ENCODE measurements at regions not wholly inside any gene's neighbourhood (a gene's known extent, or its start where the extent isn't known, plus 50 kb on each side); places are given as distances from the start of the nearest gene placed in this dataset.

- DNase-seq (ENCODE audit: low read depth in 1 of 2, low spot score in 1 of 2), result peak in 1 of 2 experiments; percentile 18
- in situ Hi-C loops (cut with HindIII; ENCODE audit: low pct_unique_long_range_greater_than_20kb, low sequenced_read_pairs), result no loop called here
- no peak for TF ChIP-seq JUND (IDR thresholded peaks at IDR 0.05; ENCODE audit: low read depth)
Measured at GRCh38 chr7:137172105-137172590, 171.4 kb downstream of the PTN start.

- no peak for TF ChIP-seq JUND (IDR thresholded peaks at IDR 0.05; ENCODE audit: low read depth)
- in situ Hi-C loops (cut with HindIII; ENCODE audit: low pct_unique_long_range_greater_than_20kb, low sequenced_read_pairs), result no loop called here
- peak; percentile 25 to 77 for DNase-seq (ENCODE audit: low read depth in 1 of 2, low spot score in 1 of 2)
Measured at GRCh38 chr7:137169282-137169698, 174.2 kb downstream of the PTN start.

- in situ Hi-C loops (cut with HindIII; ENCODE audit: low pct_unique_long_range_greater_than_20kb, low sequenced_read_pairs), result no loop called here
- DNase-seq (ENCODE audit: low read depth in 1 of 2, low spot score in 1 of 2), result no peak
- no peak for TF ChIP-seq JUND (IDR thresholded peaks at IDR 0.05; ENCODE audit: low read depth)
Measured at GRCh38 chr7:137167609-137168008, 175.9 kb downstream of the PTN start.

- in situ Hi-C loops (cut with HindIII; ENCODE audit: low pct_unique_long_range_greater_than_20kb, low sequenced_read_pairs), result no loop called here
- no peak for TF ChIP-seq JUND (IDR thresholded peaks at IDR 0.05; ENCODE audit: low read depth)
- DNase-seq (ENCODE audit: low read depth in 1 of 2, low spot score in 1 of 2), result no peak
Measured at GRCh38 chr7:137166363-137166762, 177.2 kb downstream of the PTN start.

- DNase-seq (ENCODE audit: low read depth in 1 of 2, low spot score in 1 of 2), result no peak
- TF ChIP-seq JUND (IDR thresholded peaks at IDR 0.05; ENCODE audit: low read depth), result no peak
- in situ Hi-C loops (cut with HindIII; ENCODE audit: low pct_unique_long_range_greater_than_20kb, low sequenced_read_pairs), result no loop called here
Measured at GRCh38 chr7:137165786-137166185, 177.7 kb downstream of the PTN start.

- no peak for DNase-seq (ENCODE audit: low read depth in 1 of 2, low spot score in 1 of 2)
- in situ Hi-C loops (cut with HindIII; ENCODE audit: low pct_unique_long_range_greater_than_20kb, low sequenced_read_pairs), result no loop called here
Measured at GRCh38 chr7:137165241-137165640, 178.3 kb downstream of the PTN start.

GRCh38 chr7:137164251-137164650 lies 179.3 kb downstream of the PTN start:
- DNase-seq (ENCODE audit: low read depth in 1 of 2, low spot score in 1 of 2), result no peak
- no peak for TF ChIP-seq JUND (IDR thresholded peaks at IDR 0.05; ENCODE audit: low read depth)
- in situ Hi-C loops (cut with HindIII; ENCODE audit: low pct_unique_long_range_greater_than_20kb, low sequenced_read_pairs), result no loop called here

More at GRCh38 chr7:137165241-137165640, 178.3 kb downstream of the PTN start:
- no peak for TF ChIP-seq JUND (IDR thresholded peaks at IDR 0.05; ENCODE audit: low read depth)

- no peak for TF ChIP-seq JUND (IDR thresholded peaks at IDR 0.05; ENCODE audit: low read depth)
Measured at GRCh38 chr7:137160236-137160635, 183.3 kb downstream of the PTN start.

GRCh38 chr7:137157256-137157655 lies 186.3 kb downstream of the PTN start:
- no peak for DNase-seq (ENCODE audit: low read depth in 1 of 2, low spot score in 1 of 2)
- in situ Hi-C loops (cut with HindIII; ENCODE audit: low pct_unique_long_range_greater_than_20kb, low sequenced_read_pairs), result no loop called here
- TF ChIP-seq JUND (IDR thresholded peaks at IDR 0.05; ENCODE audit: low read depth), result no peak

More at GRCh38 chr7:137160236-137160635, 183.3 kb downstream of the PTN start:
- DNase-seq (ENCODE audit: low read depth in 1 of 2, low spot score in 1 of 2), result peak in 1 of 2 experiments; percentile 3
- in situ Hi-C loops (cut with HindIII; ENCODE audit: low pct_unique_long_range_greater_than_20kb, low sequenced_read_pairs), result no loop called here

GRCh38 chr7:137151690-137152052 lies 191.9 kb downstream of the PTN start:
- TF ChIP-seq JUND (IDR thresholded peaks at IDR 0.05; ENCODE audit: low read depth), result no peak
- in situ Hi-C loops (cut with HindIII; ENCODE audit: low pct_unique_long_range_greater_than_20kb, low sequenced_read_pairs), result no loop called here
- no peak for DNase-seq (ENCODE audit: low read depth in 1 of 2, low spot score in 1 of 2)

- no peak for TF ChIP-seq JUND (IDR thresholded peaks at IDR 0.05; ENCODE audit: low read depth)
- DNase-seq (ENCODE audit: low read depth in 1 of 2, low spot score in 1 of 2), result no peak
- in situ Hi-C loops (cut with HindIII; ENCODE audit: low pct_unique_long_range_greater_than_20kb, low sequenced_read_pairs), result no loop called here
Measured at GRCh38 chr7:137151041-137151689, 192.4 kb downstream of the PTN start.

- TF ChIP-seq JUND (IDR thresholded peaks at IDR 0.05; ENCODE audit: low read depth), result no peak
- in situ Hi-C loops (cut with HindIII; ENCODE audit: low pct_unique_long_range_greater_than_20kb, low sequenced_read_pairs), result no loop called here
- no peak for DNase-seq (ENCODE audit: low read depth in 1 of 2, low spot score in 1 of 2)
Measured at GRCh38 chr7:137147338-137147720, 196.2 kb downstream of the PTN start.

- in situ Hi-C loops (cut with HindIII; ENCODE audit: low pct_unique_long_range_greater_than_20kb, low sequenced_read_pairs), result no loop called here
- DNase-seq (ENCODE audit: low read depth in 1 of 2, low spot score in 1 of 2), result no peak
- no peak for TF ChIP-seq JUND (IDR thresholded peaks at IDR 0.05; ENCODE audit: low read depth)
Measured at GRCh38 chr7:137146552-137147337, 196.8 kb downstream of the PTN start.

All from T47D (cell line).